Parathyroid adenoma (tissue), 2 donors: ENCODE measurements at regions not wholly inside any gene's neighbourhood (a gene's known extent, or its start where the extent isn't known, plus 50 kb on each side); places are given as distances from the start of the nearest gene placed in this dataset.

Experiments
- H2AFZ ChIP-seq: fragments of 300-600 bp; sonication (generic); one replicate; pipeline ENCODE4 v1.7.0; 2017; ENCODE audit warnings: antibody characterized with exemption, mild to moderate bottlenecking
- H3K27ac ChIP-seq: fragments of 300-600 bp; sonication (generic); one replicate; pipeline ENCODE4 v1.7.0; 2017
- H3K27me3 ChIP-seq: fragments of 300-600 bp; sonication (generic); one replicate; pipeline ENCODE4 v1.7.0; 2017; ENCODE audit warnings: low read length; ENCODE audit not compliant: control insufficient read depth, insufficient read depth
- H3K36me3 ChIP-seq: fragments of 300-600 bp; sonication (generic); one replicate; pipeline ENCODE4 v1.7.0; 2017; ENCODE audit warnings: low read length; ENCODE audit not compliant: control insufficient read depth, insufficient read depth
- H3K4me1 ChIP-seq: fragments of 300-600 bp; sonication (generic); one replicate; pipeline ENCODE4 v1.7.0; 2017; ENCODE audit warnings: control low read depth
- H3K4me2 ChIP-seq: fragments of 300-600 bp; sonication (generic); one replicate; pipeline ENCODE4 v1.7.0; 2017; ENCODE audit warnings: low read length
- H3K4me3 ChIP-seq: fragments of 300-600 bp; sonication (generic); one replicate; pipeline ENCODE4 v1.7.0; 2017; ENCODE audit warnings: low read depth, low read length
- H3K79me2 ChIP-seq: fragments of 300-600 bp; sonication (generic); one replicate; pipeline ENCODE4 v1.7.0; 2017; ENCODE audit warnings: control low read depth
- H3K9ac ChIP-seq: fragments of 300-600 bp; sonication (generic); one replicate; pipeline ENCODE4 v1.7.0; 2017; ENCODE audit warnings: mild to moderate bottlenecking
- H3K9me3 ChIP-seq: fragments of 300-600 bp; sonication (generic); one replicate; pipeline ENCODE4 v1.7.0; 2017; ENCODE audit warnings: low read length; ENCODE audit not compliant: control insufficient read depth
- TF ChIP-seq, protein P1 (sequence below): fragments of 300-600 bp; sonication (generic); IDR thresholded peaks from one replicate; pipeline ENCODE4 v1.7.0; 2017; ENCODE audit warnings: antibody characterized with exemption, mild to moderate bottlenecking
- donor health status: primary hyperparathyroidism.

DNA sequence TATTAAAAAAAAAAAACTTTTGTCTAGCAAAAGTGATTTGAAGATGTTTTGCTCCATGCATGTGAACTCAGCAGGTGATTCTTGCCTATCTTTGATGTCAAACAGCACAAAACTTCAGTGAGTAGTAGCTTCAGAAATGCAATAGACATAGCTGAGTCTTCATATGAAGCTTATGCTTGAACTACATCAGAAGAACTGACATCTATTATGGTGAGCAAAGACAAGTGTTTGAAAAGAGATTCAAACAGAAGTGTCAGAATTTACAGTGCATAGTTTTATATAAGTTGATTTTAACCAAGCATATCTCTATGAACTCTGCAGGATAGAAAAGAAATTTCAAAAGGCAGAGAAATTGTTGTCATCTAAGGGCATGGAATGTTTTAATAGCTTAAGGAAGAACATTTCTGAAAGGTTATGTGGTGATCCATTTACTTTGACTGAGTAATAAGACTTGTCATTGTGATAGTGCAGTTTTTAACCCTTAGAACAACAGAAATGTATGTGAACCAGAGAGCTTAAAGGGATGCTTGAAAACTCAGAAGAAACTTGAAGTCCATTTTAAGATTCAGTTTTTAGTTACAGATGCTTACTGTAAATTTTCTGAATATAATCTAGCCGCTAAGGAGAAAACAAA is 351.4 kb downstream of the MDFIC start:
- Histone ChIP-seq H3K79me2 (no peaks in the 10 kb centered on the region), H3K27ac (no peak overlapping the region), H3K9me3 (no peaks in the 10 kb centered on the region), H3K9ac (no peak overlapping the region), H3K27me3 (no peaks in the 10 kb centered on the region), H2AFZ (no peak overlapping the region), H3K36me3 (no peaks in the 10 kb centered on the region), H3K4me3 (no peak overlapping the region), H3K4me1 (no peaks in the 10 kb centered on the region), H3K4me2 (no peak overlapping the region)
- TF ChIP-seq, protein P1, sequence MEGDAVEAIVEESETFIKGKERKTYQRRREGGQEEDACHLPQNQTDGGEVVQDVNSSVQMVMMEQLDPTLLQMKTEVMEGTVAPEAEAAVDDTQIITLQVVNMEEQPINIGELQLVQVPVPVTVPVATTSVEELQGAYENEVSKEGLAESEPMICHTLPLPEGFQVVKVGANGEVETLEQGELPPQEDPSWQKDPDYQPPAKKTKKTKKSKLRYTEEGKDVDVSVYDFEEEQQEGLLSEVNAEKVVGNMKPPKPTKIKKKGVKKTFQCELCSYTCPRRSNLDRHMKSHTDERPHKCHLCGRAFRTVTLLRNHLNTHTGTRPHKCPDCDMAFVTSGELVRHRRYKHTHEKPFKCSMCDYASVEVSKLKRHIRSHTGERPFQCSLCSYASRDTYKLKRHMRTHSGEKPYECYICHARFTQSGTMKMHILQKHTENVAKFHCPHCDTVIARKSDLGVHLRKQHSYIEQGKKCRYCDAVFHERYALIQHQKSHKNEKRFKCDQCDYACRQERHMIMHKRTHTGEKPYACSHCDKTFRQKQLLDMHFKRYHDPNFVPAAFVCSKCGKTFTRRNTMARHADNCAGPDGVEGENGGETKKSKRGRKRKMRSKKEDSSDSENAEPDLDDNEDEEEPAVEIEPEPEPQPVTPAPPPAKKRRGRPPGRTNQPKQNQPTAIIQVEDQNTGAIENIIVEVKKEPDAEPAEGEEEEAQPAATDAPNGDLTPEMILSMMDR = no peak

DNA sequence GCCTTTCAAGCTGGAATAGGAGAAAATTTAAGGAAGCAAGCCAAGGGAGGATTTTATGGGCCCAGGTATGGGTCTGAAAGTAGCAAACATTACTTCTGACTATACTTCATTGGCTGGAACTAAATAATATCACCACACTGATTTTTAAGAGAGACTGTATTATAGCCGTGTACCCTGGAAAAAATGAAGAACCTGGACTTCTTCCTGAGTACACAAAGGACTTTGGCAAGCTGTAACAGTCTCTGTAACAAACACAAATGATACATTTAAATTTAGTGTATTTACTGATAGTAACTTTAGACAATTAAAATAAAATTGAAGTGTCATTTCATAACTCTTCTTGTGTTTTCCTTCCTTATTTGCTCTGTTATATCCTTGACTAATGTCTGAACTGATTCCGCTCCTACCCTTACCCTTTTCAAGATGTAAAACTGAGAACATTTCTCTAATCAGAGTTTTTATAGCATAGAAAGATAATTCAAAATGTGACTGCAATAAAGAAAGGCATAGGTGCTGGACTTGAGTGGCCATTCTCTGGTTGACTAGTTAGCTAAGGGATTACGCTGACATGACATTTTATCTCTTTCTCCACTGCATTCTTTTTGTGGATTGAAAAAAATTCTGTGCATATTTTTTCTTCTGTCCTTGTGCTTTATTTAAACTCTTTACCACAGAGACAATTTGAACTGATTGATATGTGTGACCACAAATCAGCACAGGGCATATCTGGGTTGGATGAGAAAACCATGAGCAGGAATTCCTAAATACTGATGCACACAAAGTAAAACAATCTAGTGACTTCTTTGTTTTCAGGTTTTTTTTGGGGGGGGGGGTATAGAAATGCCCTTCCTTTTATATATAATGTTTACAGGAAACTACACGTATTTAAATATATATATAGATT is 349.7 kb downstream of the MDFIC start:
- no peak overlapping the region for H3K4me3 ChIP-seq

DNA sequence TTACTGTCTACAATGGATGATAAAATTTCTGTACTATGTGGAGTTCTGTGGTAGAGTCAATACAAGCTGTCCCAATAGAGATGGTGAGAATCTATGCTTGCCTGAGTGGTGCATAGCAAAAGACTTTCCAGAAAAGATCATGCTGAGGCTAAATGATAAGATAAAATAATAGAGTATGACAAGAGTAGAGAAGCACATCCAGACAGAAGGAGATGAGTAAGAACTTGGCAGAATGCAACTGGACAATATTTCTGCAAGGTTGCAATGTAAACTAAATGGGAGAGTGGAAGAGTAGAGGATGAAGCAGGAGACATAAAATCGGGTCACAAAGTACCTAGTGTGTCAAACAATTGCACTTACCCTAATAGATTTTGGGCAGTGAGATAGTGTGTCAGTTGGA is 347.6 kb downstream of the MDFIC start:
- H3K36me3 ChIP-seq = no peaks in the 10 kb centered on the region
- H3K79me2 ChIP-seq = no peaks in the 10 kb centered on the region
- no peaks in the 10 kb centered on the region for H3K27me3 ChIP-seq
- no peaks in the 10 kb centered on the region for H3K9me3 ChIP-seq
- no peak overlapping the region for H3K4me2 ChIP-seq
- no peak overlapping the region for H3K4me3 ChIP-seq
- no peaks in the 10 kb centered on the region for H3K4me1 ChIP-seq
- no peak overlapping the region for H3K27ac ChIP-seq
- no peak overlapping the region for H3K9ac ChIP-seq
- H2AFZ ChIP-seq = no peak overlapping the region
- TF ChIP-seq, protein P1 = no peak

More for the DNA sequence above, 349.7 kb downstream of the MDFIC start:
- H3K4me2 ChIP-seq = no peak overlapping the region
- H3K36me3 ChIP-seq = no peaks in the 10 kb centered on the region
- H3K9ac ChIP-seq = no peak overlapping the region
- no peaks in the 10 kb centered on the region for H3K79me2 ChIP-seq
- no peaks in the 10 kb centered on the region for H3K9me3 ChIP-seq
- H3K27me3 ChIP-seq = no peaks in the 10 kb centered on the region
- no peaks in the 10 kb centered on the region for H3K4me1 ChIP-seq
- no peak overlapping the region for H3K27ac ChIP-seq
- no peak overlapping the region for H2AFZ ChIP-seq
- TF ChIP-seq, protein P1 = no peak

DNA sequence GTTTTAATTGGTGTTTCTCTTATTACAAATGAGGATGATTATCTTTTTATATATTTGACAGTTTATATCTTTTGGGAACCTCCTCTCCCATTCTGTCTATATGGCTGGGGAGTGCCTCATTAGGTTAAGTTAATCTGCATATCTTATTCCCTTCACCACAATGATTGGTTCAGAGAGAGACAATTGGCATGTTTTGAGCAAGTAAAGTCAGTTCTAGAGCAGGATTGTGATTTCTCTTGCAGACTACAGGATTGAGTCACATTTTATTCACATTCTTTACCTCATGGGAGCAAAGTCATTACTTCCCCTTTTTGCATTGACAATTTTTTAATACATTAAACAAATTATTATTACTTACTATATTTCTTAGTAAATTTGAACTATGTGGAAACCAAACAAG is 345.6 kb downstream of the MDFIC start:
- H3K27ac ChIP-seq = no peak overlapping the region
- no peaks in the 10 kb centered on the region for H3K9me3 ChIP-seq
- H3K36me3 ChIP-seq = no peaks in the 10 kb centered on the region
- TF ChIP-seq, protein P1 = no peak
- no peak overlapping the region for H3K9ac ChIP-seq
- no peak overlapping the region for H3K4me3 ChIP-seq
- no peaks in the 10 kb centered on the region for H3K79me2 ChIP-seq
- no peaks in the 10 kb centered on the region for H3K4me1 ChIP-seq
- no peak overlapping the region for H2AFZ ChIP-seq
- H3K27me3 ChIP-seq = no peaks in the 10 kb centered on the region
- H3K4me2 ChIP-seq = no peak overlapping the region
